ENCODE measurements at regions not wholly inside any gene's neighbourhood (a gene's known extent, or its start where the extent isn't known, plus 50 kb on each side); places are given as distances from the start of the nearest gene placed in this dataset.

- Histone ChIP-seq H3K9me3 (replicated peaks; ENCODE audit: control insufficient read depth, insufficient read depth, low read depth, low read length) (no peaks in the 10 kb centered on the region), H3K4me3 (no peak overlapping the region), H3K9me1 (ENCODE audit: control insufficient read depth, insufficient read depth, low read length) (no peaks in the 10 kb centered on the region), H3K27ac (ENCODE audit: extremely low read depth, low read depth, low read length) (no peak overlapping the region), H3K79me2 (ENCODE audit: control insufficient read depth, insufficient read depth, low read length) (no peaks in the 10 kb centered on the region), H4K20me1 (replicated peaks; ENCODE audit: control insufficient read depth, insufficient read depth, low read length) (no peaks in the 10 kb centered on the region), H3K36me3 (ENCODE audit: control insufficient read depth, insufficient read depth, low read length) (no peaks in the 10 kb centered on the region), H3K4me1 (replicated peaks in 1 of 2; ENCODE audit: control insufficient read depth in 2 of 2, insufficient read depth in 2 of 2, low read length in 2 of 2) (no peaks in the 10 kb centered on the region), H3K27me3 (ENCODE audit: control insufficient read depth in 2 of 2, insufficient read depth in 2 of 2, low read length in 2 of 2) (no peaks in the 10 kb centered on the region), H3K9ac (ENCODE audit: insufficient read depth in 1 of 2, low read depth in 2 of 2, low read length in 2 of 2) (no peak overlapping the region), H2AFZ (ENCODE audit: low read depth, low read length) (no peak overlapping the region), H3K4me2 (ENCODE audit: insufficient read depth, low read length) (no peak overlapping the region)
- FAIRE-seq (no peak), DNase-seq (ENCODE audit: extremely low read depth in 1 of 4, low spot score in 3 of 4) (no peak), ATAC-seq (no peak)
- no peak for TF ChIP-seq ZNF830 (CRISPR knock-in tag; IDR thresholded peaks at IDR 0.05)
- no peak for TF ChIP-seq KLF1 (tag; IDR thresholded peaks at IDR 0.05)
- TF ChIP-seq ZNF695 (CRISPR knock-in tag; IDR thresholded peaks at IDR 0.05), result no peak
- no peak for TF ChIP-seq CEBPB (tag; IDR thresholded peaks at IDR 0.05)
- no peak for TF ChIP-seq RCOR1 (IDR thresholded peaks at IDR 0.05; ENCODE audit: borderline replicate concordance in 1 of 2, low read depth in 2 of 2, low read length in 2 of 2)
- no peak for TF ChIP-seq STAT6 (CRISPR knock-in tag; IDR thresholded peaks at IDR 0.05)
- no peak for TF ChIP-seq THAP7 (CRISPR knock-in tag; IDR thresholded peaks at IDR 0.05)
- TF ChIP-seq TFAM (CRISPR knock-in tag; conservative IDR thresholded peaks at IDR 0.05), result no peak
- TF ChIP-seq, protein P1, sequence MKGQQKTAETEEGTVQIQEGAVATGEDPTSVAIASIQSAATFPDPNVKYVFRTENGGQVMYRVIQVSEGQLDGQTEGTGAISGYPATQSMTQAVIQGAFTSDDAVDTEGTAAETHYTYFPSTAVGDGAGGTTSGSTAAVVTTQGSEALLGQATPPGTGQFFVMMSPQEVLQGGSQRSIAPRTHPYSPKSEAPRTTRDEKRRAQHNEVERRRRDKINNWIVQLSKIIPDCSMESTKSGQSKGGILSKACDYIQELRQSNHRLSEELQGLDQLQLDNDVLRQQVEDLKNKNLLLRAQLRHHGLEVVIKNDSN (CRISPR knock-in tag; IDR thresholded peaks at IDR 0.05), result no peak
- no peak for TF ChIP-seq FOXK1 (CRISPR knock-in tag; IDR thresholded peaks at IDR 0.05; ENCODE audit: borderline replicate concordance)
- TF ChIP-seq, protein P2, sequence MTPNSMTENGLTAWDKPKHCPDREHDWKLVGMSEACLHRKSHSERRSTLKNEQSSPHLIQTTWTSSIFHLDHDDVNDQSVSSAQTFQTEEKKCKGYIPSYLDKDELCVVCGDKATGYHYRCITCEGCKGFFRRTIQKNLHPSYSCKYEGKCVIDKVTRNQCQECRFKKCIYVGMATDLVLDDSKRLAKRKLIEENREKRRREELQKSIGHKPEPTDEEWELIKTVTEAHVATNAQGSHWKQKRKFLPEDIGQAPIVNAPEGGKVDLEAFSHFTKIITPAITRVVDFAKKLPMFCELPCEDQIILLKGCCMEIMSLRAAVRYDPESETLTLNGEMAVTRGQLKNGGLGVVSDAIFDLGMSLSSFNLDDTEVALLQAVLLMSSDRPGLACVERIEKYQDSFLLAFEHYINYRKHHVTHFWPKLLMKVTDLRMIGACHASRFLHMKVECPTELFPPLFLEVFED (CRISPR knock-in tag; conservative IDR thresholded peaks at IDR 0.05), result no peak
- TF ChIP-seq EWSR1 (IDR thresholded peaks at IDR 0.05; ENCODE audit: borderline replicate concordance, low read depth, partially characterized antibody), result no peak
- TF ChIP-seq SNIP1 (IDR thresholded peaks at IDR 0.05; ENCODE audit: low read depth), result no peak
- TF ChIP-seq EHMT2 (IDR thresholded peaks at IDR 0.05), result no peak
- no peak for TF ChIP-seq ZNF175 (CRISPR knock-in tag; IDR thresholded peaks at IDR 0.05; ENCODE audit: low read depth)
- TF ChIP-seq RHOXF2B (CRISPR knock-in tag; conservative IDR thresholded peaks at IDR 0.05), result no peak
- no peak for TF ChIP-seq ZNF668 (CRISPR knock-in tag; IDR thresholded peaks at IDR 0.05)
- TF ChIP-seq, protein P3, sequence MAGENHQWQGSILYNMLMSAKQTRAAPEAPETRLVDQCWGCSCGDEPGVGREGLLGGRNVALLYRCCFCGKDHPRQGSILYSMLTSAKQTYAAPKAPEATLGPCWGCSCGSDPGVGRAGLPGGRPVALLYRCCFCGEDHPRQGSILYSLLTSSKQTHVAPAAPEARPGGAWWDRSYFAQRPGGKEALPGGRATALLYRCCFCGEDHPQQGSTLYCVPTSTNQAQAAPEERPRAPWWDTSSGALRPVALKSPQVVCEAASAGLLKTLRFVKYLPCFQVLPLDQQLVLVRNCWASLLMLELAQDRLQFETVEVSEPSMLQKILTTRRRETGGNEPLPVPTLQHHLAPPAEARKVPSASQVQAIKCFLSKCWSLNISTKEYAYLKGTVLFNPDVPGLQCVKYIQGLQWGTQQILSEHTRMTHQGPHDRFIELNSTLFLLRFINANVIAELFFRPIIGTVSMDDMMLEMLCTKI (IDR thresholded peaks at IDR 0.05; ENCODE audit: partially characterized antibody), result no peak
- no peak for TF ChIP-seq MBD2 (IDR thresholded peaks at IDR 0.05; ENCODE audit: borderline replicate concordance, low read depth)
- ChIA-PET POLR2A (no interaction called here), CTCF (ENCODE audit: low intra/inter-chr PET ratio) (no interaction called here)
- no TSS peak for BruUV-seq (replicated peaks)
- intact Hi-C loops (cut with micrococcal nuclease) (no loop called here), in situ Hi-C loops (cut with MboI) (no loop called here)
- WGBS (ENCODE audit: insufficient coverage, low coverage, missing lambda C conversion rate), result 0% methylated on average over 1 of the region's 1 CpG
Observed at GRCh38 chr11:104620991-104621390, 277.3 kb downstream of the CASP12 start.

Data from K562 (cell line).